IMR-90 (cell line): ENCODE measurements at regions not wholly inside any gene's neighbourhood (a gene's known extent, or its start where the extent isn't known, plus 50 kb on each side); places are given as distances from the start of the nearest gene placed in this dataset.
A peak's percentile ranks its signal among the peaks of the same experiment; 100 is the strongest.

Experiments
- ATAC-seq: fragments of 200-7000 bp; cut with Tn5 transposase; 2 replicates; pipeline ENCODE4 v1.9.1; 2020; ENCODE audit warnings: low read depth, mild to moderate bottlenecking, moderate library complexity
- BruUV-seq: library from RNA; stranded (reverse); fragments of 400-500 nt; replicated peaks from 2 replicates; lab custom pipeline; 2021; lab: Mats Ljungman, UMichigan
- CTCF ChIA-PET: fragments of 300-600 bp; formaldehyde crosslinking; extraction: SDS; loops from one replicate; lab custom pipeline; 2021; ENCODE audit warnings: antibody characterized with exemption; lab: Yijun Ruan, JAX
- POLR2A ChIA-PET: fragments of 300-600 bp; sonication (Branson Sonifier 250); formaldehyde crosslinking; loops from one replicate; lab custom pipeline; 2022; ENCODE audit warnings: antibody characterized with exemption; ENCODE audit not compliant: unreplicated experiment; lab: Charles Lee
- DNase-seq: peaks from one replicate; pipeline ENCODE4 v3.0.0; 2013
- H2AFZ ChIP-seq: replicated peaks from 2 replicates; pipeline ENCODE3; 2013; ENCODE audit warnings: low read length, mild to moderate bottlenecking; ENCODE audit not compliant: poor library complexity
- H2AK5ac ChIP-seq: 2 replicates; pipeline ENCODE4 v1.6.1; 2013; ENCODE audit warnings: low read depth, low read length, inconsistent platforms
- H2AK9ac ChIP-seq: replicated peaks from 2 replicates; pipeline ENCODE3; 2013; ENCODE audit warnings: mild to moderate bottlenecking, low read depth, low read length, moderate library complexity; ENCODE audit not compliant: poor library complexity
- H2BK120ac ChIP-seq: 2 replicates; pipeline ENCODE4 v1.6.1; 2013; ENCODE audit warnings: low read depth, low read length, inconsistent platforms
- H2BK15ac ChIP-seq: 3 replicates; pipeline ENCODE4 v1.6.1; 2013; ENCODE audit warnings: low read depth, low read length, inconsistent platforms
- H2BK20ac ChIP-seq: 2 replicates; pipeline ENCODE4 v1.6.1; 2013; ENCODE audit warnings: low read depth, mild to moderate bottlenecking, inconsistent platforms, low read length, moderate library complexity
- H2BK5ac ChIP-seq: 2 replicates; pipeline ENCODE4 v1.6.1; 2013; ENCODE audit warnings: mild to moderate bottlenecking, low read depth, low read length, inconsistent platforms; ENCODE audit not compliant: poor library complexity, severe bottlenecking
- H3K14ac ChIP-seq: replicated peaks from 2 replicates; pipeline ENCODE4 v1.6.1; 2013; ENCODE audit warnings: low read depth, low read length, inconsistent platforms
- H3K18ac ChIP-seq: 2 replicates; pipeline ENCODE4 v1.6.1; 2013; ENCODE audit warnings: low read depth, low read length, control low read depth
- H3K23ac ChIP-seq: 2 replicates; pipeline ENCODE4 v1.6.1; 2013; ENCODE audit warnings: low read depth, low read length, inconsistent platforms
- H3K27ac ChIP-seq: 2 replicates; pipeline ENCODE4 v1.5.1; 2013; ENCODE audit warnings: mild to moderate bottlenecking, control low read depth, low read length; ENCODE audit not compliant: insufficient read depth
- H3K27me3 ChIP-seq: 2 replicates; pipeline ENCODE4 v1.6.1; 2013; ENCODE audit warnings: low read length; ENCODE audit not compliant: control insufficient read depth, insufficient read depth
- H3K36me3 ChIP-seq: 2 replicates; pipeline ENCODE4 v1.6.1; 2013; ENCODE audit warnings: low read length, mixed read lengths; ENCODE audit not compliant: control insufficient read depth, insufficient read depth
- H3K4ac ChIP-seq: 2 replicates; pipeline ENCODE4 v1.6.1; 2013; ENCODE audit warnings: low read depth, low read length, inconsistent platforms
- H3K4me1 ChIP-seq: 2 replicates; pipeline ENCODE4 v1.6.1; 2013; ENCODE audit warnings: low read length, mixed read lengths; ENCODE audit not compliant: control insufficient read depth, insufficient read depth
- H3K4me2 ChIP-seq: 2 replicates; pipeline ENCODE4 v1.6.1; 2013; ENCODE audit warnings: low read depth, mild to moderate bottlenecking, control low read depth, low read length, moderate library complexity
- H3K4me3 ChIP-seq: 2 replicates; pipeline ENCODE4 v1.5.1; 2013; ENCODE audit warnings: low read depth, mild to moderate bottlenecking, control low read depth, low read length, moderate library complexity; ENCODE audit not compliant: insufficient read depth
- H3K56ac ChIP-seq: 2 replicates; pipeline ENCODE4 v1.6.1; 2013; ENCODE audit warnings: low read length, inconsistent platforms; ENCODE audit not compliant: insufficient read depth; ENCODE audit errors: extremely low read depth
- H3K79me1 ChIP-seq, 2 experiments: 2 replicates each; pipeline ENCODE4 v1.6.1; 2013; ENCODE audit warnings: low read length in 2 of 2, inconsistent platforms in 1 of 2, low read depth in 1 of 2
- H3K9ac ChIP-seq: 2 replicates; pipeline ENCODE4 v1.6.1; 2013; ENCODE audit warnings: low read depth, low read length, control low read depth
- H3K9me1 ChIP-seq: 2 replicates; pipeline ENCODE4 v1.6.1; 2013; ENCODE audit warnings: low read length, inconsistent platforms; ENCODE audit not compliant: insufficient read depth
- H3K9me3 ChIP-seq: 2 replicates; pipeline ENCODE4 v1.6.1; 2013; ENCODE audit warnings: low read length; ENCODE audit not compliant: control insufficient read depth, insufficient read depth
- H4K20me1 ChIP-seq: 2 replicates; pipeline ENCODE4 v1.6.1; 2013; ENCODE audit warnings: low read length, inconsistent platforms; ENCODE audit not compliant: insufficient read depth
- H4K5ac ChIP-seq: 2 replicates; pipeline ENCODE4 v1.6.1; 2013; ENCODE audit warnings: mild to moderate bottlenecking, low read depth, low read length, control low read depth
- H4K8ac ChIP-seq, 2 experiments: 2 replicates each; pipeline ENCODE4 v1.6.1; 2013; ENCODE audit warnings: low read depth in 2 of 2, low read length in 2 of 2, control low read depth in 1 of 2, inconsistent platforms in 1 of 2
- H4K91ac ChIP-seq: 2 replicates; pipeline ENCODE4 v1.6.1; 2013; ENCODE audit warnings: low read depth, low read length, inconsistent platforms; ENCODE audit not compliant: insufficient read depth
- BHLHE40 ChIP-seq: fragments of 150-350 bp; IDR thresholded peaks from 2 replicates; pipeline ENCODE4 v1.6.1; 2016; ENCODE audit warnings: mild to moderate bottlenecking, low read depth, low read length
- CEBPB ChIP-seq: IDR thresholded peaks from 2 replicates; pipeline ENCODE4 v1.6.1; 2012; ENCODE audit warnings: low read depth, low read length, improper control_type of control experiment
- CHD1 ChIP-seq: IDR thresholded peaks from 2 replicates; pipeline ENCODE4 v1.6.1; 2012; ENCODE audit warnings: low read depth, low read length, improper control_type of control experiment
- ELK1 ChIP-seq: fragments of 150-350 bp; IDR thresholded peaks from 2 replicates; pipeline ENCODE4 v1.6.1; 2016; ENCODE audit warnings: low read depth, mild to moderate bottlenecking, low read length, moderate library complexity, borderline replicate concordance
- MAZ ChIP-seq: IDR thresholded peaks from 2 replicates; pipeline ENCODE4 v1.6.1; 2012; ENCODE audit warnings: low read depth, mild to moderate bottlenecking, low read length, improper control_type of control experiment, moderate library complexity, borderline replicate concordance
- MXI1 ChIP-seq: IDR thresholded peaks from 2 replicates; pipeline ENCODE4 v1.6.1; 2012; ENCODE audit warnings: low read depth, mild to moderate bottlenecking, low read length, moderate library complexity, borderline replicate concordance
- POLR2A ChIP-seq: IDR thresholded peaks from 2 replicates; pipeline ENCODE4 v1.6.1; 2012; ENCODE audit warnings: mild to moderate bottlenecking, low read depth, low read length
- RAD21 ChIP-seq: IDR thresholded peaks from 2 replicates; pipeline ENCODE4 v1.6.1; 2012; ENCODE audit warnings: low read length, improper control_type of control experiment
- RCOR1 ChIP-seq: IDR thresholded peaks from 2 replicates; pipeline ENCODE4 v1.6.1; 2012; ENCODE audit warnings: mild to moderate bottlenecking, low read length, improper control_type of control experiment; ENCODE audit not compliant: insufficient replicate concordance
- RFX5 ChIP-seq: IDR thresholded peaks from 2 replicates; pipeline ENCODE4 v1.8.0; 2012; ENCODE audit warnings: low read depth, mild to moderate bottlenecking, low read length, moderate library complexity
- SMC3 ChIP-seq: fragments of 150-350 bp; IDR thresholded peaks from 2 replicates; pipeline ENCODE4 v1.6.1; 2016; ENCODE audit warnings: low read depth, mild to moderate bottlenecking, antibody characterized with exemption, low read length, moderate library complexity
- WGBS, 2 experiments: methylation state at CpG; one replicate each; pipeline versions ENCODE4 v1.1.5 to v1.1.7; 2013; ENCODE audit warnings: missing lambda C conversion rate in 2 of 2; ENCODE audit not compliant: insufficient read length in 1 of 2; ENCODE audit errors: extremely low coverage in 2 of 2; 5-methylcytosine and 5-hydroxymethylcytosine counted together
- dilution Hi-C: fragments of 300-500 bp; cut with HindIII; formaldehyde crosslinking; loops from one replicate; pipeline ENCODE4 v1.14.3; 2018; ENCODE audit warnings: low sequenced_read_pairs; ENCODE audit not compliant: unreplicated experiment
- in situ Hi-C: fragments of 300-500 bp; cut with MboI; formaldehyde crosslinking; loops from 3 replicates; pipeline ENCODE4 v1.14.3; 2019; ENCODE audit warnings: low sequenced_read_pairs, inconsistent platforms, mixed read lengths
- intact Hi-C: fragments of 100-400 bp; cut with micrococcal nuclease; formaldehyde crosslinking; loops from 2 replicates; pipeline ENCODE4 v1.10.0; 2022
- TF ChIP-seq, protein P1 (sequence below): fragments of 150-350 bp; IDR thresholded peaks from 2 replicates; pipeline ENCODE4 v1.6.1; 2017; ENCODE audit warnings: mild to moderate bottlenecking, antibody characterized with exemption, low read length, low read depth
- TF ChIP-seq, protein P2 (sequence below): conservative IDR thresholded peaks from 2 replicates; pipeline ENCODE4 v1.5.1; 2012; ENCODE audit warnings: mild to moderate bottlenecking, low read depth, low read length, improper control_type of control experiment

GRCh38 chr14:100393362-100393761 is 70.2 kb downstream of the SLC25A47 start:
- dilution Hi-C loops (no loop called here), intact Hi-C loops (no loop called here), in situ Hi-C loops (no loop called here)
- ATAC-seq (no peak), DNase-seq (no peak)
- Histone ChIP-seq H3K9ac (no peak overlapping the region), H3K4me2 (peak overlapping the region; percentile 23; the same call in 1 of the 2 replicates), H2BK20ac (no peak overlapping the region; the same call in 1 of the 2 replicates), H4K20me1 (peaks cover 24% of the 10 kb centered on the region), H3K4me1 (peaks cover 22% of the 10 kb centered on the region), H2BK15ac (no peak overlapping the region), H3K4ac (no peak overlapping the region), H2BK120ac (no peak overlapping the region), H4K91ac (no peak overlapping the region), H3K27me3 (no peaks in the 10 kb centered on the region), H2AK9ac (no peak overlapping the region), H3K14ac (no peak overlapping the region; the same call in 1 of the 2 replicates), H2AK5ac (peak overlapping the region; percentile 40), H3K9me1 (peaks cover 21% of the 10 kb centered on the region), H4K8ac (no peak overlapping the region), H2BK5ac (no peak overlapping the region), H2AFZ (no peak overlapping the region), H3K27ac (no peak overlapping the region), H3K23ac (no peak overlapping the region), H3K79me1 (peaks cover 25 to 41% of the 10 kb centered on the region in 2 experiments), H3K18ac (peak overlapping the region; percentile 2; the same call in 1 of the 2 replicates), H4K5ac (no peak overlapping the region; the same call in 1 of the 2 replicates), H3K9me3 (no peaks in the 10 kb centered on the region), H3K36me3 (peaks cover 2% of the 10 kb centered on the region; the same call in 1 of the 2 replicates), H3K4me3 (no peak overlapping the region), H3K56ac (no peak overlapping the region)
- TF ChIP-seq MAZ: no peak
- TF ChIP-seq CEBPB: no peak
- TF ChIP-seq RFX5: no peak
- TF ChIP-seq MXI1: no peak
- TF ChIP-seq, protein P1, sequence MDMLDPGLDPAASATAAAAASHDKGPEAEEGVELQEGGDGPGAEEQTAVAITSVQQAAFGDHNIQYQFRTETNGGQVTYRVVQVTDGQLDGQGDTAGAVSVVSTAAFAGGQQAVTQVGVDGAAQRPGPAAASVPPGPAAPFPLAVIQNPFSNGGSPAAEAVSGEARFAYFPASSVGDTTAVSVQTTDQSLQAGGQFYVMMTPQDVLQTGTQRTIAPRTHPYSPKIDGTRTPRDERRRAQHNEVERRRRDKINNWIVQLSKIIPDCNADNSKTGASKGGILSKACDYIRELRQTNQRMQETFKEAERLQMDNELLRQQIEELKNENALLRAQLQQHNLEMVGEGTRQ: no peak
- TF ChIP-seq RCOR1: no peak
- TF ChIP-seq RAD21: no peak
- no peak for TF ChIP-seq POLR2A
- TF ChIP-seq SMC3: no peak
- TF ChIP-seq, protein P2, sequence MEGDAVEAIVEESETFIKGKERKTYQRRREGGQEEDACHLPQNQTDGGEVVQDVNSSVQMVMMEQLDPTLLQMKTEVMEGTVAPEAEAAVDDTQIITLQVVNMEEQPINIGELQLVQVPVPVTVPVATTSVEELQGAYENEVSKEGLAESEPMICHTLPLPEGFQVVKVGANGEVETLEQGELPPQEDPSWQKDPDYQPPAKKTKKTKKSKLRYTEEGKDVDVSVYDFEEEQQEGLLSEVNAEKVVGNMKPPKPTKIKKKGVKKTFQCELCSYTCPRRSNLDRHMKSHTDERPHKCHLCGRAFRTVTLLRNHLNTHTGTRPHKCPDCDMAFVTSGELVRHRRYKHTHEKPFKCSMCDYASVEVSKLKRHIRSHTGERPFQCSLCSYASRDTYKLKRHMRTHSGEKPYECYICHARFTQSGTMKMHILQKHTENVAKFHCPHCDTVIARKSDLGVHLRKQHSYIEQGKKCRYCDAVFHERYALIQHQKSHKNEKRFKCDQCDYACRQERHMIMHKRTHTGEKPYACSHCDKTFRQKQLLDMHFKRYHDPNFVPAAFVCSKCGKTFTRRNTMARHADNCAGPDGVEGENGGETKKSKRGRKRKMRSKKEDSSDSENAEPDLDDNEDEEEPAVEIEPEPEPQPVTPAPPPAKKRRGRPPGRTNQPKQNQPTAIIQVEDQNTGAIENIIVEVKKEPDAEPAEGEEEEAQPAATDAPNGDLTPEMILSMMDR: no peak
- no peak for TF ChIP-seq ELK1
- TF ChIP-seq BHLHE40: no peak
- TF ChIP-seq CHD1: no peak
- 77% methylated on average over 7 of the region's 10 CpGs; no CpG with 5 or more reads in 1 of the 2 experiments for WGBS, 2 experiments
- ChIA-PET CTCF (no interaction called here), POLR2A (no interaction called here)
- no TSS peak for BruUV-seq
